ENCODE measurements at regions not wholly inside any gene's neighbourhood (a gene's known extent, or its start where the extent isn't known, plus 50 kb on each side); places are given as distances from the start of the nearest gene placed in this dataset.

DNA sequence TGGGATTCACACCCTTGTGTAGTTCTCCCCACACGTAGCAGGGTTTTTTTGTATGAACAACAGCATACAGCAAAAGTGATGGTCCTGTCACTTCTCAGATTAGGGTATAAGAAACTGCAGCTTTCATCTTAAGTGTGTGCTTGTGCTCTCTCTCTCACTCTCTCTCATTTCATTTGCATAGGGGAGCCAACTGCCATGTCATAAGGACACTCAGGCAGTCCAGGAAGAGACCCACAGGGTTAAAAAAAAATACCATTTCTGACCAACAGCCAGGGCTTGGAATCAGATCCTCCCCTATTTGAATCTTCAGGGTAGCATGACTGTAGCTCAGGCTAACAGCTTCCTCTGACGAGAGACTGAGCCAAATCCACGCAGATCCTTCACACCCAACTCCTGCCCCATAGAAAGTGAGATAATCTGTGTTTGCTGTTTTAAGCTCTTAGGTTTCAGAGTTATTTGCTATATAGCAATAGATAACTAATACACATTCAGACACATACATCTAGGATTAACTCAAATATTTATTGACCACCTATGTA lies 331.2 kb downstream of the PAPSS1 start:
- no peaks in the 10 kb centered on the region for H3K9me3 ChIP-seq
- no peak for ATAC-seq
- H3K4me1 ChIP-seq, result peaks cover 0 to 5% (median 0%) of the 10 kb centered on the region in 3 donors
- H3K4me3 ChIP-seq, result no peak overlapping the region
- WGBS, 2 donors (ENCODE audit: low coverage in 1 of 2), result 44 to 56% methylated on average over 3 of the region's 3 CpGs
- no peaks in the 10 kb centered on the region for H3K36me3 ChIP-seq
- TF ChIP-seq, protein P1, sequence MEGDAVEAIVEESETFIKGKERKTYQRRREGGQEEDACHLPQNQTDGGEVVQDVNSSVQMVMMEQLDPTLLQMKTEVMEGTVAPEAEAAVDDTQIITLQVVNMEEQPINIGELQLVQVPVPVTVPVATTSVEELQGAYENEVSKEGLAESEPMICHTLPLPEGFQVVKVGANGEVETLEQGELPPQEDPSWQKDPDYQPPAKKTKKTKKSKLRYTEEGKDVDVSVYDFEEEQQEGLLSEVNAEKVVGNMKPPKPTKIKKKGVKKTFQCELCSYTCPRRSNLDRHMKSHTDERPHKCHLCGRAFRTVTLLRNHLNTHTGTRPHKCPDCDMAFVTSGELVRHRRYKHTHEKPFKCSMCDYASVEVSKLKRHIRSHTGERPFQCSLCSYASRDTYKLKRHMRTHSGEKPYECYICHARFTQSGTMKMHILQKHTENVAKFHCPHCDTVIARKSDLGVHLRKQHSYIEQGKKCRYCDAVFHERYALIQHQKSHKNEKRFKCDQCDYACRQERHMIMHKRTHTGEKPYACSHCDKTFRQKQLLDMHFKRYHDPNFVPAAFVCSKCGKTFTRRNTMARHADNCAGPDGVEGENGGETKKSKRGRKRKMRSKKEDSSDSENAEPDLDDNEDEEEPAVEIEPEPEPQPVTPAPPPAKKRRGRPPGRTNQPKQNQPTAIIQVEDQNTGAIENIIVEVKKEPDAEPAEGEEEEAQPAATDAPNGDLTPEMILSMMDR (IDR thresholded peaks at IDR 0.05), result no peak
- no peak for TF ChIP-seq POLR2AphosphoS5 (IDR thresholded peaks at IDR 0.05)
- no peak for TF ChIP-seq POLR2A (IDR thresholded peaks at IDR 0.05)
- TF ChIP-seq EP300 (IDR thresholded peaks at IDR 0.05), result no peak
- no peak overlapping the region for H3K27ac ChIP-seq
- no peaks in the 10 kb centered on the region for H3K27me3 ChIP-seq

DNA sequence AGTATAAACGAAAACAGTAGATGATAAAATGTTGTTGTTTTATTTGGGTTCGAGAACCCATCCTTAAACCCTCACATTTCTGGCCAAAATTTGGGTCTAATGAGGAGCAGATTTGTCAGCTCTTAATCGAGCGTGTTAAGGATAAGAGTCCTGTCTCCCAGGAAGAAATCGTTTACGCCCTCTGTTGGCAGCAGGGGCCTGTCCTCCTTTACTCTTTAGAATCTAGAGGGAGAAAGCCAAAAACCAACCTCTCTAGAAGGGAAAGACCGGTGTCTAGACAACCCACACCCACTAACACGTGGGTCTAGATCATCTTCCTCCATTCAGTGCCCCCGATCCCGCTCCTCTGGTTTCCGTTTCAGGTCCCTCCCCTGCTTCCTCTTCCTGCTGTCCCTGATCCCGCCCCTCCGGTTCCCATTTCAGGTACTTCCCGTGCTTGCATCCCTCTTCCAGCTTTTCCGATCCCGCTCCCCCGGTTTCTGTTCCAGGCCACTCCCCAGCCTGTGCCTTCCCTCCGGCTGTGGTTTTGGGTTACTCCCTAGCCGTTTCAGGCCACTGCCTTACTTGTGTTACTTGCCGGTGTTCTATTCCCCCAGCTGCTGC lies 339.1 kb downstream of the PAPSS1 start:
- Histone ChIP-seq H3K4me3 (no peak overlapping the region), H3K9me3 (no peaks in the 10 kb centered on the region), H3K36me3 (no peaks in the 10 kb centered on the region), H3K27ac (no peak overlapping the region), H3K4me1 (no peaks in the 10 kb centered on the region), H3K27me3 (no peaks in the 10 kb centered on the region)
- ATAC-seq, result no peak
- TF ChIP-seq, protein P1 (IDR thresholded peaks at IDR 0.05), result no peak
- no peak for TF ChIP-seq POLR2A (IDR thresholded peaks at IDR 0.05)
- WGBS, 2 donors (ENCODE audit: low coverage in 1 of 2), result 85 to 89% methylated on average over 13 to 18 of the region's 20 CpGs

DNA sequence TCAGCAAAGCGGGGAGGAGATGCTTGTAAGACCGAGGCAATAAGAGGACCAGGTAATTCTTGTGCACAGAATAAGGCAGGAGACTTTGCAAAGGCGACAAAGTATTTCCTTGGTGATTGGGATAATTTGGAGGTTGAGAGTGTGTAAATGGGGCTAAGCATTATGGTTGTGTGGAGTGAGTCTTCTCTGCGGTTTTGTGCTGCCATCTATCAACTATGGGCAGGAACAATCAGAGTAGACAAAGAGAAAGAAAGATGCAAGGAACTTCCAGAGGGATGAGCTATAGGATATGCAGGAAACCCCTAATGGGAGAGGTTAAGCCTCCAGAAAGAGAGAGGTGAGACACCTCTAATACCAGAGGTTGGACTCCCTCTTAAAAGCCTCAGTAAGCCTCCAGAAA lies 339.8 kb downstream of the PAPSS1 start:
- no peaks in the 10 kb centered on the region for H3K27me3 ChIP-seq
- no peaks in the 10 kb centered on the region for H3K9me3 ChIP-seq
- 90 to 94% methylated on average over 3 to 4 of the region's 4 CpGs for WGBS, 2 donors (ENCODE audit: low coverage in 1 of 2)
- H3K36me3 ChIP-seq, result no peaks in the 10 kb centered on the region
- H3K4me3 ChIP-seq, result no peak overlapping the region
- H3K4me1 ChIP-seq, result no peaks in the 10 kb centered on the region
- ATAC-seq, result no peak
- no peak overlapping the region for H3K27ac ChIP-seq
- TF ChIP-seq POLR2AphosphoS5 (IDR thresholded peaks at IDR 0.05), result no peak
- TF ChIP-seq, protein P1 (IDR thresholded peaks at IDR 0.05), result no peak

DNA sequence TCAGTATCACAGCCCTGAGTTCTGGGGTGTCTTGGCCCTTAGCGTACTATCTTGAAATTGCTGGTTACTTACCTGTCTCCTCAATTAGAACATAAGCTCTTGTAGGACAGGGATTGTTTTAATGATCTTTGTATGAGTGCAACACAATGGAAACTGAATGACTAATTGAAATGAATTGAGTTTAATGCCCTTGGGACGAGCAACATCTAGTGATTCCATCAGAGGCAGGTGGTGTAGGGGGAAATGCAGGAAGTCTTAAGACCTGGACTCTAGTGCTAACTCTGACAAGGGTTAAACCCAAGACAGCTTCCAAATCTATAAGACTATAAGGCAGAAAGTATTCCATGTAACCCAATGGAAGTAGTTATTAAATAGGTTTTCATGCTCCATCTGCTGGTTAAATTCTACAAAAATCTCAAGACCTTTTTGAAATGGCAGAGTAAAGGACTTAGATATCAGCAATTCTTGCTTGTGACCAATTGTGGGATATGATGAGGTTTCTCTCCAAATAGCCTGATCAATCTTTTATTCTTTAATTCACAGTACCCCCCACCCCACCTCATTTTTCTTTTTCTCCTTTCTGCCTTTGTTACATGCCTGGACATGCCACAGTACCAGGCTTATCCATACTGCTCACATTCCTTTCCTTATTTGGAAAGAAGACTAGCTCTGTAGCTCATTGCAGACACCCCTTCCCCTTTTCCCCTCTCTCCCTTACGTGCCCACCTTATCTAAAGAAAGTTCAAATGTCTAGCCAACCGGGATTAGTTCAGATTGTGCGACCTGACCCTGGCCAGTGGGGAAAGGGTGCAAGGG lies 340.8 kb downstream of the PAPSS1 start:
- H3K9me3 ChIP-seq, result no peaks in the 10 kb centered on the region
- no peak overlapping the region for H3K4me3 ChIP-seq
- H3K27ac ChIP-seq, result no peak overlapping the region
- H3K27me3 ChIP-seq, result no peaks in the 10 kb centered on the region
- no peaks in the 10 kb centered on the region for H3K36me3 ChIP-seq
- no peak for ATAC-seq
- TF ChIP-seq POLR2AphosphoS5 (IDR thresholded peaks at IDR 0.05), result no peak
- TF ChIP-seq EP300 (IDR thresholded peaks at IDR 0.05), result no peak
- TF ChIP-seq, protein P1 (IDR thresholded peaks at IDR 0.05), result no peak
- TF ChIP-seq POLR2A (IDR thresholded peaks at IDR 0.05), result no peak
- no peaks in the 10 kb centered on the region for H3K4me1 ChIP-seq
- WGBS, 2 donors (ENCODE audit: low coverage in 1 of 2), result 65 to 93% methylated on average over 2 to 5 of the region's 5 CpGs

DNA sequence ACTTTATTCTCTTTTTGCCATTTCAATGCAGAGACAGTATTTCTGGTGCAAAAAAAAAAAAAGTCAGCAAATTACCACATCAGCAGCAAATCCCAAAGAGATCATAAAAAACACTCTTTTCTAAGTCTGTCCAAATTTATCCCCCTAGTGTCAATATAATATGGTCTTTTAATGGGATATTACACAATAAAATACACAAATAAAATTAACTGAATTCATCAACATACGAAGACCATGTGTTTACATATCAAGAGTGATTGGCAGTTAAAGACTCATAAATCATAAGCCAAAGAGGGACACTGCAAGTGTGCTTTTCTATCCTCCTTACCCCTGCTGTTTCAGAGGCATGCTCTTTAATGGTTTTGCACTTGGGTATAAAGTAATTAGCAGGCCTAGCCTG lies 340.2 kb upstream of the DKK2 start:
- Histone ChIP-seq H3K27ac (no peak overlapping the region), H3K4me1 (no peaks in the 10 kb centered on the region), H3K9me3 (no peaks in the 10 kb centered on the region), H3K36me3 (no peaks in the 10 kb centered on the region), H3K27me3 (no peaks in the 10 kb centered on the region), H3K4me3 (no peak overlapping the region)
- ATAC-seq, result no peak
- 56% methylated on average over 1 of the region's 1 CpG for WGBS, 2 donors (ENCODE audit: low coverage in 1 of 2)
- no peak for TF ChIP-seq POLR2AphosphoS5 (IDR thresholded peaks at IDR 0.05)
- no peak for TF ChIP-seq POLR2A (IDR thresholded peaks at IDR 0.05)
- TF ChIP-seq EP300 (IDR thresholded peaks at IDR 0.05), result no peak
- TF ChIP-seq, protein P1 (IDR thresholded peaks at IDR 0.05), result no peak
